SK-N-SH (cell line): ENCODE measurements at regions not wholly inside any gene's neighbourhood (a gene's known extent, or its start where the extent isn't known, plus 50 kb on each side); places are given as distances from the start of the nearest gene placed in this dataset.

ENCODE experiments used
- CTCF ChIA-PET: fragments of 300-600, 350-600 bp; formaldehyde crosslinking; extraction: SDS; loops from one replicate; lab custom pipeline; 2021; lab: Yijun Ruan, JAX
- POLR2A ChIA-PET: fragments of 350-600 bp; sonication (Branson Sonifier 250); formaldehyde crosslinking; extraction: SDS; loops from one replicate; lab custom pipeline; 2020; ENCODE audit warnings: antibody characterized with exemption, inconsistent platforms; lab: Yijun Ruan, JAX
- DNase-seq: peaks from one replicate; pipeline ENCODE4 v3.0.0; 2012
- H2AFZ ChIP-seq: fragments of 200-600 bp; sonication (generic); 2 replicates; pipeline ENCODE4 v1.8.1; 2016; ENCODE audit warnings: antibody characterized with exemption, mild to moderate bottlenecking, low read depth
- H3F3A ChIP-seq: fragments of 200-600 bp; sonication (generic); replicated peaks from 2 replicates; pipeline ENCODE3; 2016; ENCODE audit warnings: antibody characterized with exemption, mild to moderate bottlenecking; ENCODE audit not compliant: insufficient read depth
- H3K27ac ChIP-seq, 2 experiments: fragments of 200-500 bp in 1 of 2; fragments of 200-600 bp in 1 of 2; sonication (Bioruptor generic) in 1 of 2; sonication (generic), shearing (Covaris generic) in 1 of 2; 2 replicates each; pipeline versions ENCODE4 v1.5.1 to v1.6.1; 2014 to 2016; ENCODE audit warnings: low read depth in 2 of 2, inconsistent platforms in 1 of 2, low read length in 1 of 2, mild to moderate bottlenecking in 1 of 2, mixed read lengths in 1 of 2
- H3K27me3 ChIP-seq: fragments of 200-600 bp; sonication (generic), shearing (Covaris generic); 2 replicates; pipeline ENCODE4 v1.6.1; 2016; ENCODE audit warnings: mixed run types; ENCODE audit not compliant: insufficient read depth
- H3K36me3 ChIP-seq, 2 experiments: fragments of 200-500 bp in 1 of 2; fragments of 200-600 bp in 1 of 2; sonication (Bioruptor generic) in 1 of 2; sonication (generic) in 1 of 2; replicated peaks in 1 of 2; 2 replicates each; pipeline versions ENCODE3 to v1.5.1; 2014 to 2016; ENCODE audit warnings: low read length in 1 of 2, mild to moderate bottlenecking in 1 of 2; ENCODE audit not compliant: insufficient read depth in 2 of 2, control insufficient read depth in 1 of 2
- H3K4me1 ChIP-seq, 2 experiments: fragments of 200-500 bp in 1 of 2; fragments of 200-600 bp in 1 of 2; sonication (Bioruptor generic) in 1 of 2; sonication (generic), shearing (Covaris generic) in 1 of 2; 2 replicates each; pipeline versions ENCODE4 v1.5.1 to v1.6.1; 2014 to 2016; ENCODE audit warnings: low read depth in 1 of 2, low read length in 1 of 2, mixed run types in 1 of 2; ENCODE audit not compliant: insufficient read depth in 2 of 2, control insufficient read depth in 1 of 2
- H3K4me2 ChIP-seq: fragments of 200-600 bp; sonication (generic), shearing (Covaris generic); 2 replicates; pipeline ENCODE4 v1.6.1; 2017; ENCODE audit warnings: mixed run types
- H3K4me3 ChIP-seq, 2 experiments: fragments of 200-500 bp in 1 of 2; fragments of 200-600 bp in 1 of 2; sonication (Bioruptor generic) in 1 of 2; sonication (generic), shearing (Covaris generic) in 1 of 2; 2 replicates each; pipeline versions ENCODE4 v1.5.1 to v1.8.1; 2014 to 2016; ENCODE audit warnings: low read depth in 2 of 2, inconsistent platforms in 1 of 2, low read length in 1 of 2, mild to moderate bottlenecking in 1 of 2, mixed read lengths in 1 of 2, moderate library complexity in 1 of 2
- H3K79me2 ChIP-seq: fragments of 200-600 bp; sonication (generic); 2 replicates; pipeline ENCODE4 v1.8.1; 2017; ENCODE audit warnings: mild to moderate bottlenecking; ENCODE audit not compliant: insufficient read depth
- H3K9ac ChIP-seq: fragments of 200-600 bp; sonication (generic); 2 replicates; pipeline ENCODE4 v1.6.1; 2017; ENCODE audit warnings: mixed run types
- H3K9me2 ChIP-seq: fragments of 200-600 bp; sonication (generic); 2 replicates; pipeline ENCODE4 v1.6.1; 2017; ENCODE audit warnings: mixed run types
- H3K9me3 ChIP-seq: fragments of 200-600 bp; sonication (generic); 2 replicates; pipeline ENCODE4 v1.6.1; 2017; ENCODE audit warnings: mixed run types, mild to moderate bottlenecking, moderate library complexity
- H4K20me1 ChIP-seq: fragments of 200-600 bp; sonication (generic); 2 replicates; pipeline ENCODE4 v1.6.1; 2017; ENCODE audit warnings: mild to moderate bottlenecking, mixed run types; ENCODE audit not compliant: insufficient read depth
- EP300 ChIP-seq, 2 experiments: IDR thresholded peaks; 2 replicates each; pipeline versions ENCODE4 v1.4.0 to v1.6.1; 2012; ENCODE audit warnings: borderline replicate concordance in 1 of 2, low read depth in 1 of 2, low read length in 1 of 2
- EZH2phosphoT487 ChIP-seq: fragments of 200-600 bp; sonication (generic); IDR thresholded peaks from 2 replicates; pipeline ENCODE4 v1.6.1; 2017; ENCODE audit warnings: low read depth, mixed run types, mild to moderate bottlenecking, antibody characterized with exemption, moderate library complexity, borderline replicate concordance
- FOSL2 ChIP-seq: IDR thresholded peaks from 2 replicates; pipeline ENCODE4 v1.4.0; 2012; ENCODE audit warnings: low read depth, mild to moderate bottlenecking, moderate library complexity, borderline replicate concordance
- FOXM1 ChIP-seq: IDR thresholded peaks from 2 replicates; pipeline ENCODE4 v1.4.0; 2012; ENCODE audit warnings: low read depth, mild to moderate bottlenecking
- RFX5 ChIP-seq: IDR thresholded peaks from 2 replicates; pipeline ENCODE4 v1.6.1; 2012; ENCODE audit warnings: mild to moderate bottlenecking, improper control_type of control experiment, low read length
- TEAD4 ChIP-seq: IDR thresholded peaks from 2 replicates; pipeline ENCODE4 v1.4.0; 2012; ENCODE audit warnings: mild to moderate bottlenecking, borderline replicate concordance; ENCODE audit not compliant: insufficient read depth
- WGBS: methylation state at CpG from one replicate; pipeline ENCODE4 v1.1.6; 2017; ENCODE audit warnings: low lambda C conversion rate; 5-methylcytosine and 5-hydroxymethylcytosine counted together
- TF ChIP-seq, protein P1 (sequence below): fragments of 150-350 bp; IDR thresholded peaks from 2 replicates; pipeline ENCODE4 v1.6.1; 2016; ENCODE audit warnings: mild to moderate bottlenecking, low read depth, low read length

GRCh38 chr10:10814069-10814468, 203.6 kb upstream of the CELF2 start:
- H3K9me2 ChIP-seq: no peaks in the 10 kb centered on the region
- no peaks in the 10 kb centered on the region for H3K9me3 ChIP-seq
- ChIA-PET CTCF (no interaction called here), POLR2A (no interaction called here)
- H3K27ac ChIP-seq: no peak overlapping the region
- H3K4me2 ChIP-seq: no peak overlapping the region
- no peak for DNase-seq
- no peaks in the 10 kb centered on the region for H3K27me3 ChIP-seq
- WGBS: 36% methylated on average over 2 of the region's 2 CpGs
- no peak overlapping the region for H3K4me3 ChIP-seq
- no peaks in the 10 kb centered on the region for H4K20me1 ChIP-seq
- no peak overlapping the region for H2AFZ ChIP-seq
- H3K4me1 ChIP-seq: no peaks in the 10 kb centered on the region
- H3K36me3 ChIP-seq: no peaks in the 10 kb centered on the region
- H3K9ac ChIP-seq: no peak overlapping the region
- H3F3A ChIP-seq: no peaks in the 10 kb centered on the region
- H3K79me2 ChIP-seq: no peaks in the 10 kb centered on the region
- no peak for TF ChIP-seq EZH2phosphoT487
- TF ChIP-seq FOSL2: no peak

DNA sequence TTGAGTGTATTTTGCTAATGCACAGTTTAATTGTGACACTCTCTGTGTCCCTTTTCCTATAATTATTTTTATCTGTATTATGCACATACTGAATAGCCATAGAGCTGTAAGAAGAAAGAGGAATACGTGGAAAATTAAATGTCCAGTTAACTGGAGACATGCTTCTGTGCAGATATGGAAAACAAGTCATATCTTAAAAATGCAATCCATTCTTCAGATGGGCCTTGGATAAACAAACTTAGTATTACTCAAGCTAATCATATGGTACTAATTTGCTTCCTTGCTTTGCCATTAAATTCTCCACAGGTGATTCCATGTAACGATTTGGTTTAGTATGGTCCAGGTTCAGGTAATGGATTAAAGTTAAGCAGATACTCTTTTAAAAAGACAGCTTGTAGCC, 201.2 kb upstream of the CELF2 start:
- Histone ChIP-seq H3K4me2 (no peak overlapping the region), H3K4me3 (no peak overlapping the region), H3K79me2 (no peaks in the 10 kb centered on the region), H3K27me3 (no peaks in the 10 kb centered on the region), H3K27ac (no peak overlapping the region), H3K36me3 (no peaks in the 10 kb centered on the region), H3K9me3 (no peaks in the 10 kb centered on the region), H3F3A (no peaks in the 10 kb centered on the region), H3K9ac (no peak overlapping the region), H2AFZ (no peak overlapping the region), H3K9me2 (no peaks in the 10 kb centered on the region), H4K20me1 (no peaks in the 10 kb centered on the region), H3K4me1 (no peaks in the 10 kb centered on the region)
- CTCF ChIA-PET: no interaction called here
- no peak for DNase-seq
- WGBS: 8% methylated on average over 2 of the region's 2 CpGs
- POLR2A ChIA-PET: no interaction called here
- TF ChIP-seq FOSL2 (no peak), EP300 (IDR thresholded peaks at IDR 0.05; ENCODE audit: borderline replicate concordance in 1 of 2, low read depth in 1 of 2, low read length in 1 of 2) (no peak), RFX5 (no peak)
- TF ChIP-seq, protein P1, sequence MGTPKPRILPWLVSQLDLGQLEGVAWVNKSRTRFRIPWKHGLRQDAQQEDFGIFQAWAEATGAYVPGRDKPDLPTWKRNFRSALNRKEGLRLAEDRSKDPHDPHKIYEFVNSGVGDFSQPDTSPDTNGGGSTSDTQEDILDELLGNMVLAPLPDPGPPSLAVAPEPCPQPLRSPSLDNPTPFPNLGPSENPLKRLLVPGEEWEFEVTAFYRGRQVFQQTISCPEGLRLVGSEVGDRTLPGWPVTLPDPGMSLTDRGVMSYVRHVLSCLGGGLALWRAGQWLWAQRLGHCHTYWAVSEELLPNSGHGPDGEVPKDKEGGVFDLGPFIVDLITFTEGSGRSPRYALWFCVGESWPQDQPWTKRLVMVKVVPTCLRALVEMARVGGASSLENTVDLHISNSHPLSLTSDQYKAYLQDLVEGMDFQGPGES: no peak

DNA sequence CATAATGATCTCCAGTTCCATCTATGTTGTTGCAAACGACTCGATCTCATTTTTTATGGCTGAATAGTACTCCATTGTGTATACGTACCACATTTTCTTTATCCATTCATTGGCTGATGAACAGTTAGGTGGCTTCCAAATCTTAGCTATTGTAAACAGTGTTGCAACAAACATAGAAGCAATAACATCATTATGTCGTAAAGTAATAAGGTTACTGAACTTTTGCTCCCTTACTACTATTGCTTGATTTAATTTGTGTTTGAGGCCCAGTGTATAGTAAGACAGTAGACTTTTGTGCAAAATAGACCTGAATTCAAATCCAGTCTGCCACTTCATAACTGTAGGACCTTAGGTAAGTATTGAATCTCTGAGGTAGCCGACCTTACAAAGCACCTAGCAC, 200.1 kb upstream of the CELF2 start:
- no peak overlapping the region for H3K4me3 ChIP-seq
- ChIA-PET CTCF (no interaction called here), POLR2A (no interaction called here)
- H3K4me1 ChIP-seq: no peaks in the 10 kb centered on the region
- no peak overlapping the region for H3K4me2 ChIP-seq
- no peaks in the 10 kb centered on the region for H4K20me1 ChIP-seq
- no peak for DNase-seq
- WGBS: 43% methylated on average over 5 of the region's 5 CpGs
- H3K9ac ChIP-seq: no peak overlapping the region
- H3K36me3 ChIP-seq: no peaks in the 10 kb centered on the region
- H3F3A ChIP-seq: no peaks in the 10 kb centered on the region
- no peaks in the 10 kb centered on the region for H3K79me2 ChIP-seq
- no peaks in the 10 kb centered on the region for H3K9me3 ChIP-seq
- TF ChIP-seq FOXM1 (no peak), TEAD4 (no peak)
- no peak overlapping the region for H2AFZ ChIP-seq
- H3K27ac ChIP-seq: no peak overlapping the region
- H3K27me3 ChIP-seq: no peaks in the 10 kb centered on the region
- H3K9me2 ChIP-seq: no peaks in the 10 kb centered on the region
